Loucy (cell line): ENCODE measurements at regions not wholly inside any gene's neighbourhood (a gene's known extent, or its start where the extent isn't known, plus 50 kb on each side); places are given as distances from the start of the nearest gene placed in this dataset.

Experiments
- H2AFZ ChIP-seq: fragments of 200-600 bp; sonication (generic); 2 replicates; pipeline ENCODE4 v1.6.0; 2016; ENCODE audit warnings: antibody characterized with exemption, mild to moderate bottlenecking, low read length, moderate library complexity
- H3F3A ChIP-seq: fragments of 200-600 bp; 2 replicates; pipeline ENCODE4 v1.6.0; 2016; ENCODE audit warnings: antibody characterized with exemption, low read depth, mild to moderate bottlenecking
- H3K27me3 ChIP-seq: fragments of 200-600 bp; sonication (generic); 2 replicates; pipeline ENCODE4 v1.6.1; 2014; ENCODE audit warnings: low read length, mild to moderate bottlenecking; ENCODE audit not compliant: insufficient read depth, poor library complexity, severe bottlenecking
- H3K36me3 ChIP-seq: fragments of 200-600 bp; sonication (generic); 2 replicates; pipeline ENCODE4 v1.6.1; 2016; ENCODE audit warnings: low read length; ENCODE audit not compliant: insufficient read depth
- H3K4me1 ChIP-seq: fragments of 200-600 bp; sonication (generic); 2 replicates; pipeline ENCODE4 v1.5.1; 2014; ENCODE audit warnings: low read length, mild to moderate bottlenecking; ENCODE audit not compliant: insufficient read depth, poor library complexity, severe bottlenecking
- H3K4me2 ChIP-seq: fragments of 200-600 bp; sonication (generic); 2 replicates; pipeline ENCODE4 v1.6.0; 2014; ENCODE audit warnings: antibody characterized with exemption, low read length, low read depth, mild to moderate bottlenecking; ENCODE audit not compliant: poor library complexity, severe bottlenecking
- H3K4me3 ChIP-seq: fragments of 200-600 bp; sonication (generic); 2 replicates; pipeline ENCODE4 v1.5.1; 2014; ENCODE audit warnings: low read length, mild to moderate bottlenecking, mixed read lengths; ENCODE audit not compliant: poor library complexity, severe bottlenecking
- H3K79me2 ChIP-seq: fragments of 200-600 bp; sonication (generic); 2 replicates; pipeline ENCODE4 v1.6.1; 2014; ENCODE audit warnings: low read length; ENCODE audit not compliant: insufficient read depth
- H3K9ac ChIP-seq: fragments of 200-600 bp; sonication (generic); 2 replicates; pipeline ENCODE4 v1.6.0; 2014; ENCODE audit warnings: mild to moderate bottlenecking, low read depth, low read length, moderate library complexity; ENCODE audit not compliant: poor library complexity, severe bottlenecking
- H3K9me2 ChIP-seq: fragments of 200-600 bp; sonication (generic); replicated peaks from 2 replicates; pipeline ENCODE4 v1.6.1; 2016; ENCODE audit warnings: low read depth, low read length, mixed read lengths
- H3K9me3 ChIP-seq: fragments of 200-600 bp; sonication (generic); 2 replicates; pipeline ENCODE4 v1.6.1; 2014; ENCODE audit warnings: mild to moderate bottlenecking, antibody characterized with exemption, low read length, low read depth; ENCODE audit not compliant: insufficient read depth
- H4K20me1 ChIP-seq: fragments of 200-600 bp; sonication (generic); 2 replicates; pipeline ENCODE4 v1.6.0; 2014; ENCODE audit warnings: antibody characterized with exemption, low read length, mild to moderate bottlenecking; ENCODE audit not compliant: insufficient read depth, poor library complexity, severe bottlenecking
- CTCF ChIP-seq: fragments of 200-600 bp; sonication (generic); conservative IDR thresholded peaks from 2 replicates; pipeline ENCODE4 v1.5.1; 2014; ENCODE audit warnings: mild to moderate bottlenecking, antibody characterized with exemption, low read length
- EZH2phosphoT487 ChIP-seq: fragments of 200-600 bp; IDR thresholded peaks from 2 replicates; pipeline ENCODE4 v1.6.1; 2018; ENCODE audit warnings: antibody characterized with exemption, mild to moderate bottlenecking, moderate library complexity, borderline replicate concordance

GRCh38 chr12:87021400-87021799 lies 765.2 kb upstream of the MGAT4C start:
- Histone ChIP-seq H4K20me1 (no peaks in the 10 kb centered on the region), H3K9me3 (no peaks in the 10 kb centered on the region), H3K4me1 (no peaks in the 10 kb centered on the region), H3K27me3 (no peaks in the 10 kb centered on the region), H2AFZ (no peak overlapping the region), H3K4me2 (no peak overlapping the region), H3K79me2 (no peaks in the 10 kb centered on the region), H3K36me3 (no peaks in the 10 kb centered on the region), H3K9ac (no peak overlapping the region), H3K9me2 (no peaks in the 10 kb centered on the region), H3F3A (no peaks in the 10 kb centered on the region), H3K4me3 (no peak overlapping the region)
- TF ChIP-seq EZH2phosphoT487 (no peak), CTCF (no peak)

- Histone ChIP-seq H3K4me1 (no peaks in the 10 kb centered on the region), H3K27me3 (no peaks in the 10 kb centered on the region), H4K20me1 (no peaks in the 10 kb centered on the region), H3K79me2 (no peaks in the 10 kb centered on the region), H3K9me3 (no peaks in the 10 kb centered on the region), H3K4me3 (no peak overlapping the region), H3K9ac (no peak overlapping the region), H3K36me3 (no peaks in the 10 kb centered on the region), H3K4me2 (no peak overlapping the region), H3F3A (no peaks in the 10 kb centered on the region), H2AFZ (no peak overlapping the region), H3K9me2 (no peaks in the 10 kb centered on the region)
- TF ChIP-seq CTCF = no peak
- TF ChIP-seq EZH2phosphoT487 = no peak
Observed at GRCh38 chr12:87020071-87020470, 763.9 kb upstream of the MGAT4C start.

- no peak overlapping the region for H3K9ac ChIP-seq
- no peaks in the 10 kb centered on the region for H3K9me3 ChIP-seq
- H3F3A ChIP-seq = no peaks in the 10 kb centered on the region
- H4K20me1 ChIP-seq = no peaks in the 10 kb centered on the region
- no peaks in the 10 kb centered on the region for H3K9me2 ChIP-seq
- H3K4me1 ChIP-seq = no peaks in the 10 kb centered on the region
- no peaks in the 10 kb centered on the region for H3K27me3 ChIP-seq
- no peak overlapping the region for H3K4me3 ChIP-seq
- H2AFZ ChIP-seq = no peak overlapping the region
- H3K79me2 ChIP-seq = no peaks in the 10 kb centered on the region
- H3K36me3 ChIP-seq = no peaks in the 10 kb centered on the region
- TF ChIP-seq EZH2phosphoT487 (no peak), CTCF (no peak)
- no peak overlapping the region for H3K4me2 ChIP-seq
Observed at GRCh38 chr12:87015352-87015751, 759.2 kb upstream of the MGAT4C start.
